NCI-H345 treated with DMSO at 0.1 percent for 48 hours (cell line): ENCODE measurements at regions not wholly inside any gene's neighbourhood (a gene's known extent, or its start where the extent isn't known, plus 50 kb on each side); places are given as distances from the start of the nearest gene placed in this dataset.
"Not testable (repeated sequence)": the region's sequence is repeated elsewhere in the genome, so short reads cannot be mapped to it uniquely, and the experiment has no call there.

Experiments
- DNase-seq: peaks from one replicate; lab custom pipeline; 2025; ENCODE audit not compliant: unreplicated experiment; lab: John Stamatoyannopoulos, UW

- no peak for DNase-seq
Measured at GRCh38 chr16:59686405-59686804, 952.3 kb upstream of the GOT2 start.

DNA sequence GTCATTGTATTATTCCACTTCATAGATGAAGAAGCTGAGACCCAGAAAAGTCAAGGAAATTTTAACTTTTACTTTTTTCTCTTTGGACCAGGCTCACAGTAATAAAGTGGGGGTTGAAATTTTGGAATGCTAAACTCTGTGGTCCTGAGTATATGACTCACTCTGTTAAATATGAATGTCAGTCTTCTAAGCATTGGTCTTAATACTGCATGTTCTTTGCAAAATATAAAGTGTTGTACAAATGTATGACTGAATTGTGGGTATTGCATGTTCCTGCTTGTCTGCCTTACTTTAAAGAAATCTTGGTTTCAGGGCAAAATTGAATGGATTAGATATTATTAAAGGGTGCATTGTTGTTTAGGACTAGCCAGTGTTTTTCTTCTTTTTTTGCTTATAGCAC lies 950.8 kb upstream of the GOT2 start:
- no peak for DNase-seq

DNA sequence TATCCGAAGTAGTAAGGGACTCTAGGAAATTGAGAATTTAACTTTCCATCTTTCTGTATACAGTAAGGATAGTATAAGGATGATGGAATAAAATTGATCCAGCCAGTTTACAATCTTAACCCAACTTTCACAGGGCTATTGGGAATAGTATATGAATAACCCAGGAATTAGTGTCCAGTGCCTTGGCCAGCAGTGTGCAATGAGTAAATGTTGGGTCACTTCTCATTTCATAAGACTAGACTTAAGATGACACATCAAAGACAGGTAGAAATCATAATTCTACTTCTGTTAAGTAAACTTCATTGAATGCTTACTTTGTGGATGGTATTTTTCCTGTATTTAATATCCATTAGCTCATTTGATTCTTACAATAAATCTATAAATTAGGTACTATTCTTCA lies 949.6 kb upstream of the GOT2 start:
- no peak for DNase-seq

DNA sequence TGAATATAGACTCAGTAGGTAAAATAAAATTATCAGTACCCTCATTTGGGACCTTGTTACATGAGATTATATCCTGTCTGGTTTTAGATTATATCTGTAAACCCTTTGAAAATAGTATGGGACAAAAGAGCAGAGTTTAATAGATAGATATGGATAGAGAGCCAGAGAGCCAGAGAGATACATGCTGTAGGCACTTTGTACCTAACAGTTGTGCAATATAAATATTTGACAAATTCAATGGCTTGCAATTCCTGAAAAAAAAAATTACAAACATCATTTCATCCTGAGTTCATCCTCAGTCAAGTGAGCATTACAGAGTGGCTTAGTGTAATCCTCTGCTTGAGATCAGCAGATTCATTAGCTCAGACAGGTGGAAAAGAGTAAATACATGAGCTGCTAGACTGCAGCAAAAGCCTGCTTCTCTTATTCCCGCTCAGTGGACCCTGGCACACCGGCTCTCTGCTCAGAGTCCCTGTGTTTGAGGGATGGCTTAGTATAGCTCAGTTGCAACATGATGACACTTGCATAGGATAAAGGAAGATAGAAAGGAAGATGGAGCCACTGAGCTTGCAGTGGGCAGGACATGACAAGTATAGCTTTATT lies 931.6 kb upstream of the GOT2 start:
- no peak for DNase-seq

DNA sequence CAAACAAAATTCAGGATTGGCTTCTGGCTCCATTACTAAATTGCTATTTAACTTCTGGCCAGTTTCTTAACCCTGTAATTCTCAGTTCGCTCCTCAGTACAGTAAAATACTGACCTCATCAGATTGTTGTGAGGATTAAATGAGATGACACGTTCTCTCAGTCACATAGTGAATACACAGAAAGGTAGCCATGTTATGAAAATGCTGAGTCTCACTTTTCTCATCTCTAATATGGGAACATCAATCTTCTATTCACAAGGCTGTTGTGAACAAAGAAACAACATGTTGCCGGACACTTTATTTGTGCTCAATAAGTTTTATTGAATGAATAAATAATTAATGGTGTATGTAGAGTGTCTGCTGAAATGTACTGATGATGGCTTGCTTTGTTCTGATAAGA lies 924.5 kb upstream of the GOT2 start:
- no peak for DNase-seq

DNA sequence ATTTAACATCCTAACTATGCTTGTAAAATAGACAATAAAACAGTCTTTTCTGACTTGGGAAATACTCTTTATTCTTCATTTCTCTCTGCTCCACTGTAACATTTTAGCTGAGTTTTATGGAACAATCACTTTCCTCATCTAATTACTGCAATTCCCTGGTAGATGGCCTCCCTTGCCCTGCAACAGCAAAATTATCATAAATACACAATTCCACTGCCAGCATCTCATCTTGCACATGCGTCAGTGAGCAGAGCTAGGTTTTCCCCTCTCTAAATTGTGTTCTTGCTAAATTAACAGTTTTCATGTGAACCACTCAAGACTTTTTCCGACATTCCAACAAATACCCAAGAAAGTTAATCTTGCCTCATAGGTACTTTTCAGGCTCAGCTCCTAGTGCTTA lies 920.9 kb upstream of the GOT2 start:
- no peak for DNase-seq

DNA sequence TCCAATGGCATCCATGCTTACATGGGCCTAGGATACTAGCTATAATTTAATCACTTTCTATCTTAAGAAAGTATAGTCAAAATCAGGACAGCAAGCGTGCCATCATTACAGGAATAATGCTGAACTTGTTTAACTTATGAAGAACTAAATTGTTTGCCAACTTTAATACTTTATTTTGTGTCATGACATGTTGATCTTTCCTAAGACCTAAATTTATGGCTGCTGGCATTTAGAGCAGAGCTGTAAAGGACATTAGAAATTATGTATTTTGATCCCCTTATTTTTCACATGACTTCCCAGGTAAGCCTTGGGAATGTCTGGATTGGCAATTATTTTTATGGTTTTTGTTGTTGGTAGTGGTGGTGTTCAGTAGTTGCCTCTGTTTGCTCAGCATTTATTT lies 920.3 kb upstream of the GOT2 start:
- DNase-seq = no peak

DNA sequence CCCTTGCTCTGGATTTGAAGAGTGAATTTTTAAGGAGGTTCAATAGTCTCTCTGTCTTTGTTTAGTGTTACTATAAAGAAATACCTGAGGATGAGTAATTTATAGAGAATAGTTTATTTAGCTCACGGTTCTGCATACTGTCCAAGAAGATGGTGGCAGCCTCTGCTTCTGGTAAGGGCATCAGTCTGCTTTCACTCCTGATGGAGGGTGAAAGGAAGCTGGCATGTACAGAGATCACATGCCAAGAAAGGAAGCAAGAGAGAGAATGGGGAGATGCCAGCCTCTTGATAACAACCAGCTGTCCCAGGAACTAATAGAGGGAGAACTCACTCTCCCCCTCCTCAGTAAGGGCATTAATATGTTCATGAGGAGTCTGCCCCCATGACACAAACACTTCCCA lies 917.5 kb upstream of the GOT2 start:
- DNase-seq = no peak

GRCh38 chr16:59645194-59645593 lies 911.1 kb upstream of the GOT2 start:
- DNase-seq = no peak

DNA sequence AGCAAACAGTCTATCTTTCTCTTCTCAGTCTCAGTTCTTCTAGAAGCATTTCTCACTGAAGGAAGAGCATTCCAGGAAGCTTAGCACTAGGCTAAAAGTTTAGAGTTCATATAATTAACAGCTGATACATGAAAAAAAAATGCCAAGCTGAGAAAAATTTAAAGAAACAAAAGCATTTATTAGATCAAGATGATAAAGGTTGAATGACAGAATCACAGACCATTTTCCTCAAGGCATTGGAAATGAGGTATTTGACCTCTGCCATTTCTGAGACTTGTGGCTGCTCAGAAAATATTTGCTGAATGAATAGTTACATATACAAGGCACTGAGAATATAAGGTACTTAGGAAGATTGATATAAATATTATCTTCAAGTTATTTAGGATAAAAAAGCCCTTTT lies 901.6 kb upstream of the GOT2 start:
- no peak for DNase-seq

DNA sequence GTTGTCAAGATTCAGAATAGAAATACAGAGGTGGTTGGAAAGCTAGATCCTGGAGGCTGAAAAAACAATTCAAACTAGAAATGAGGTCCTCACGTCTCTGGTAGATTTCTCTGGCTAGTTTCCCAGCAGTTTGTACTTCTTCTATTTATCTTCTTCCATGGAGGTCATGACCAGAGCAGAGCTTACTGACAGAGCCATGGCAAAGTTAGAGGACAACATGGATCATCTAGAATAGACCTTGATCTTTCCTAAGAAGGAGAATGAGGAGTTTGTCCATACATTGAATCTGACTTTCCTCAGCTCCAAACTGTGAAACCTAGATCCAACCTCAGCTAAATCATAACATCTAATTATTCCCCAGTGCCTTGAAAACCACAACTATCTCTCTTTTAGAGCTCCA lies 900.8 kb upstream of the GOT2 start:
- DNase-seq = no peak

GRCh38 chr16:59634004-59634579 lies 900.0 kb upstream of the GOT2 start:
- no peak for DNase-seq

- DNase-seq = no peak
Measured at GRCh38 chr16:59632276-59632855, 898.2 kb upstream of the GOT2 start.

DNA sequence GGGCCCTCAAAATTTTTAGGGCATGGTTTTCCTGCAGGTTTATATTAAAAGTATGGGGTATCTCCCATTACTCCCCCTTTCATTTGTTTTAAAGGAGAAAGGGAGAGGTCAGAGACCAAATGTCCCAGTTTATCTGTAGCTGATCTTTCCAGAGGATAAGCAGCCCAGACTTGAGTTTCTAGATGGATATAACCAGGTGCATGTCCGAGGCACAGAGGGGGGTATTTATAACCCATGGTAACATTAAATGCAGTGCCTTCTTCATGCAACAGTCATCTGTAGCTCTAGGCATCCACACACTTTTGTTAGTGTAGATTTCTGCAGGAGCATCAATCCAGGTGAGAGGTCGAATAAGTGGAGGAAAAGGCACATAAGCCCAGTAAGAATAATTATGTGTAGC lies 890.3 kb upstream of the GOT2 start:
- DNase-seq = not testable (repeated sequence)

GRCh38 chr16:59614466-59615240 lies 880.5 kb upstream of the GOT2 start:
- no peak for DNase-seq

DNA sequence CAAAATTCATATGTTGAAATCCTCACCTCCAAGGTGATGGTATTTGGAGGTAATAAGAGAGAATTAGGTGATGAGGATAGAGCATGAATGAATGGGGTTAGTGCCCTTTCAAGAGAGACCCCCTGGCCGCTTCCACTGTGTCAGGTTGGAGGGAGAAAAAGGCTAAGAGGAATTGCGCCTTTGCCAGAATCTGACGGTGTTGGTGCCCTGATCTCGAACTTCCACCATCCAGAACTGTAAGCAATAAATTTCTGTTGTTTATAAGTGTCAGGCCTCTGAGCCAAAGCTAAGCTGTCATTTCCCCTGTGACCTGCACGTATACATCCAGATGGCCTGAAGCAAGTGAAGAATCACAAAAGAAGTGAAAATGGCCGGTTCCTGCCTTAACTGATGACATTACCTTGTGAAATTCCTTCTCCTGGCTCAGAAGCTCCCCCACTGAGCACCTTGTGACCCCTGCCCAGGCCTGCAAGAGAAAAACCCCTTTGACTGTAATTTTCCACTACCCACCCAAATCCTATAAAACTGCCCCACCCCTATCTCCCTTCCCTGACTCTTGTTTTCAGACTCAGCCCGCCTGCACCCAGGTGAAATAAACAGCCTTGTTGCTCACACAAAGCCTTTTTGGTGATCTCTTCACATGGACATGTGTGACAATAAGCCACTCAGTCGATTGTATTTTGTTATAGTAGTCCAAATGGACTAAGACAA lies 878.9 kb upstream of the GOT2 start:
- not testable (repeated sequence) for DNase-seq

DNA sequence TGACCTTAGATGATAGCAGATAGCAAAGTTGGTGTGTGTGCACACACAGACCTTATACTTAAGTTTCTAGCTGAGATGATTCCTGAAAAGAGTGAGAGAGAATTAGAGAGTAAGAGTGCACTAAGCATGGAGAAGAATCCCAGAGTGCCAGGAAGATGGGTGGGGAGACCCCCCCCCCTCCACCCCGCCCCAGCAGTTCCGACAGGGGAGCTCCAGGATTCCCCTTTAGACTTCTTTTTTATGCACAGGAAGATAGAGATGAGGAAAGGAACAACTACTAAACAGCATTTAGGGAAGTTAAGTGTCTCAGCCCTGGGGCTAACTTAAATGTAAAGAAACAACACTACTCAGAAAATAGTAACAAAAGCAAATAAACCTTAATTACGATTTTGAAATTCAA lies 878.0 kb upstream of the GOT2 start:
- DNase-seq = no peak

GRCh38 chr16:59611556-59611955 lies 877.4 kb upstream of the GOT2 start:
- no peak for DNase-seq

DNA sequence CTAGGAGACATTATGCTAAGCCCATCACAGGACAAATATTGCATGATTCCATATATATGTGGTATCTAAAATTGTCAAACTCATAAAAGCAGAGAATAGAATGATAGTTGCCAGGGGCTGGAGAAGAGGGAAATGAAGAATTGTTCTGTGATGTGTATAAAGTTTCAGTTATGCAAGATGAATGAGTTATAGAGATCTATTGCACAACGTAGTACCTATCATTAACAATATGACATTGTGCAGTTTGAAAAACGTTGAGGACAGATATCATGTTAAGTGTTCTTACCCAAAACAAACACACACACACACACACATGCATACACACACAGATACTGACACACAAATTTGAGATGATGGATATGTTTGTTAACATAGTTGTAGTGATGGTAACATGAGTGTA lies 871.6 kb upstream of the GOT2 start:
- DNase-seq = no peak

GRCh38 chr16:59604354-59604753 lies 870.2 kb upstream of the GOT2 start:
- DNase-seq = no peak

DNA sequence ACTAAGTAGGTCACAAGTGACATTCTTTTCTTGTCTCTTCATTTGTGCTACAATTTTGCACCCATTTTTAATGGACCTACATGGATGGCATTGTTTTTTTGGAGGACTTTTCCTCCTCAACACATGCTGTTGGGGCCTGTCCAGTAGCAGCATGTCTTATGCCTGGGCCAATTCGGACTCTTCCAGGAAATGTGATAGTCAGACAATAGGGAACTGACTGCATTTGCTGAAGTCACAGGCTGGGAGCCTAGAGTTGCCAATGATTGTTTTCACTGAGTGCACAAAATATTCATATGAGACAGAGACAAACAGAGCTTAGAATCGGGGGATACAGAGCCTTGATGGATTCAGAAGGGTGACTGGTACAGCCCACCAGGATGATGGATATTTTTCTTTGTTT lies 867.3 kb upstream of the GOT2 start:
- no peak for DNase-seq

DNA sequence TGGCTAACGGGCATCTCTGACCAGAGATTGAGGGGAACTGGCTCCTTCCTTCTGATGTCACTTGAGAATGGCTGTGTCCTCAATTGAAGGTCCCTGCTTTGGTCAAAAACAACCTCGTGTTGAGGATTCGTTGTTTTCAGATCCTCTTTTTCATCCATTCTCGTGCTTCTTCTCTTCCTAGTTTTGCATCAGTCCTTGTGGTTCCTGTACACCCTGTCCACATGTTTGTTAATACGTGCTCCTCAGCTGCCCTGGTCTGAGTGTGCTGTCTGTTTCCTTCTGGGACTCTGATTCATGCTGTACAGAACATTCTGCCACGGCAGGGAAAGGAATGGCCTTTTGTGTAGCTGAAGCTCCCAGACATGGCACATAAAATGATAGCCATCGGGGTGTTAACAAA lies 863.2 kb upstream of the GOT2 start:
- DNase-seq = no peak
